SK-N-MC (cell line): ENCODE measurements at regions not wholly inside any gene's neighbourhood (a gene's known extent, or its start where the extent isn't known, plus 50 kb on each side); places are given as distances from the start of the nearest gene placed in this dataset.

Experiments
- EZH2 ChIP-seq: fragments of 200-600 bp; sonication (generic); IDR thresholded peaks from one replicate; pipeline ENCODE4 v1.6.1; 2017; ENCODE audit warnings: antibody characterized with exemption
- FOXP2 ChIP-seq: optimal IDR thresholded peaks from 2 replicates; pipeline ENCODE3; 2011; ENCODE audit warnings: mild to moderate bottlenecking, moderate library complexity; ENCODE audit not compliant: insufficient read depth; ENCODE audit errors: extremely low read length, control extremely low read depth
- POLR2AphosphoS5 ChIP-seq: IDR thresholded peaks from 2 replicates; pipeline ENCODE4 v1.6.1; 2012; ENCODE audit warnings: mild to moderate bottlenecking, low read depth, low read length, borderline replicate concordance

DNA sequence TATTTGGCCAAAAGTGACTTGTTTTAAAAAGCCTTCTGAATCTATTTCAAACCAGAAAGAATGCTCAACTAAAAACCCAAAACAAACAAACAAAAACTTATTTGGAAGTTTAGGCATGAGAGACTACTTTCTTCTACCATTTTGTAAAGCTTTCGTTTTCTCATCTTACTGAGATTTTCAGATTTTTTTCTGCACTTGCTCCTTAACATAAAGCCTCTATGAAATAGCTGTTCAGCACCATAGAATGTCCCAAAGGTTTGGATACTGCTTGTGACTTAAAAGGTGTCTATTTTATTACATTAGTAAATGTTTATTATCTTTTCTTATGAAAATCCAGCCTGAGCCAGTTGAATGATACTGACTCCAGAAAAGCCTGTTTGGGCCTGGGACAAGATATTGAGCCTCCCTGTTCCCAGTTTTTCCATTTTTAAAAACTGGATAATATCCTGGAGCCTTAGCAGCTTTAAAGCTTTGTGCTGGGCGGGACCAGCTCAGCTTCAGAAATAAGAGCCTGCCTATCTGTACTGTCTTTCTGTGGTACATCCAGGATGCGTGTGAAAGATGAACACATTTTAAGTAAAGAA lies 292.6 kb downstream of the ZSWIM6 start:
- TF ChIP-seq POLR2AphosphoS5 (no peak), EZH2 (no peak), FOXP2 (no peak)
